HG03521 (cell line): ENCODE measurements at regions not wholly inside any gene's neighbourhood (a gene's known extent, or its start where the extent isn't known, plus 50 kb on each side); places are given as distances from the start of the nearest gene placed in this dataset.
"Not testable (repeated sequence)": the region's sequence is repeated elsewhere in the genome, so short reads cannot be mapped to it uniquely, and the experiment has no call there.

Source experiments
- ATAC-seq: cut with Tn5 transposase; IDR thresholded peaks from one replicate; pipeline ENCODE4 v1.9.1; 2021; ENCODE audit warnings: mild to moderate bottlenecking, moderate library complexity; ENCODE audit not compliant: unreplicated experiment

GRCh38 chr18:54662986-54663385 is 71.9 kb downstream of the DYNAP start:
- no peak for ATAC-seq

GRCh38 chr18:54669701-54670100 is 78.7 kb downstream of the DYNAP start:
- ATAC-seq: not testable (repeated sequence)

GRCh38 chr18:54671291-54671881 is 80.3 kb downstream of the DYNAP start:
- no peak for ATAC-seq

- ATAC-seq: no peak
These were observed 81.1 kb downstream of the DYNAP start for GRCh38 chr18:54672109-54672508.

GRCh38 chr18:54672846-54673475 is 81.9 kb downstream of the DYNAP start:
- no peak for ATAC-seq

- no peak for ATAC-seq
These were observed 82.9 kb downstream of the DYNAP start for GRCh38 chr18:54673936-54674335.

- no peak for ATAC-seq
These were observed 84.0 kb downstream of the DYNAP start for GRCh38 chr18:54675076-54675475.

- peak; percentile 64 for ATAC-seq
These were observed 88.5 kb downstream of the DYNAP start for GRCh38 chr18:54679318-54680149.

GRCh38 chr18:54684784-54685183 is 93.7 kb downstream of the DYNAP start:
- no peak for ATAC-seq

- no peak for ATAC-seq
These were observed 98.3 kb downstream of the DYNAP start for GRCh38 chr18:54689319-54689718.

GRCh38 chr18:54690198-54690597 is 99.2 kb downstream of the DYNAP start:
- ATAC-seq: no peak

GRCh38 chr18:54692463-54692862 is 101.4 kb downstream of the DYNAP start:
- no peak for ATAC-seq

GRCh38 chr18:54696616-54697293 is 105.7 kb downstream of the DYNAP start:
- ATAC-seq: no peak

- no peak for ATAC-seq
These were observed 109.5 kb downstream of the DYNAP start for GRCh38 chr18:54700580-54700979.

GRCh38 chr18:54702686-54703085 is 111.6 kb downstream of the DYNAP start:
- ATAC-seq: no peak

- ATAC-seq: no peak
These were observed 118.0 kb upstream of the RAB27B start for GRCh38 chr18:54710074-54710899.

GRCh38 chr18:54710900-54711281 is 117.4 kb upstream of the RAB27B start:
- ATAC-seq: no peak

- no peak for ATAC-seq
These were observed 116.0 kb upstream of the RAB27B start for GRCh38 chr18:54712306-54712705.

- no peak for ATAC-seq
These were observed 115.5 kb upstream of the RAB27B start for GRCh38 chr18:54712758-54713157.

GRCh38 chr18:54713386-54713785 is 114.9 kb upstream of the RAB27B start:
- no peak for ATAC-seq

- ATAC-seq: no peak
These were observed 113.4 kb upstream of the RAB27B start for GRCh38 chr18:54714851-54715250.
